ENCODE measurements at regions not wholly inside any gene's neighbourhood (a gene's known extent, or its start where the extent isn't known, plus 50 kb on each side); places are given as distances from the start of the nearest gene placed in this dataset.

DNA sequence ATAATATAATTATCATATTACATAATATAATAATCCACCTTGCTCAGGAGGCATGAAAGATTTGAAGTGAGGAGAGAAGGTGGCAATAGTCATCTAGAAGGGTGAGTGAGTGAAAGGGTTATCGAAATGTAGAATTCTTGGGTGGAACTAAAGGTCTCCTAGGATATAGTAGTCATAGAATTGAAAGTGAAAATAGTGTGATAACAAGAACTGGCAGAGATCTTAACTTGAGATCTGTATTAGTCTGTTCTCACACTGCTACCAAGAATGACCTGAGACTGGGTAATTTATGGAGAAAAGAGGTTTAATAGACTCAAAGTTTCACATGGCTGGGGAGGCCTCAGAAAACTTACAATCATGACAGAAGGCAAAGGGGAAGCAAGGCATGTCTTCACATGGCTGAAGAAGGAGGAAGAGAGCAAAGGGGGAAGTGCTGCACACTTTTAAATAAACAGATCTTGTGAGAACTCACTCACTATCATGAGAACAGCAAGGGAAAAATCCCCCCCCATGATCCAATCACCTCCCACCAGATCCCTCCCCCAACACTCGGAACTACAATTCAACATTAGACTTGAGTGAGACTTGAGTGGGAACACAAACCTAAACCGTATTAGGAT lies 351.5 kb downstream of the NR4A2 start:
- no peaks in the 10 kb centered on the region; the same call in 1 of the 2 replicates for H3K23me2 ChIP-seq (ENCODE audit: low read depth, low read length)
- no peaks in the 10 kb centered on the region for H3K4me1 ChIP-seq (replicated peaks in 1 of 4; ENCODE audit: control insufficient read depth in 3 of 4, insufficient read depth in 4 of 4, low read length in 3 of 4)
- no peak overlapping the region for H3K4me2 ChIP-seq (ENCODE audit: insufficient read depth in 1 of 2, low read depth in 2 of 2, low read length in 2 of 2)
- no peaks in the 10 kb centered on the region for H3K79me1 ChIP-seq (ENCODE audit: low read depth, low read length)
- H3K14ac ChIP-seq (ENCODE audit: insufficient read length): no peak overlapping the region
- H3K27ac ChIP-seq (ENCODE audit: low read depth, low read length): no peak overlapping the region
- ChIA-PET CTCF (ENCODE audit: partially characterized antibody) (no interaction called here), POLR2A (ENCODE audit: partially characterized antibody) (no interaction called here)
- H2BK120ac ChIP-seq (replicated peaks; ENCODE audit: low read depth, low read length): no peak overlapping the region
- H2BK12ac ChIP-seq (ENCODE audit: low read depth, low read length): no peak overlapping the region
- no peak overlapping the region for H2AFZ ChIP-seq (ENCODE audit: low read length)
- H2BK20ac ChIP-seq (ENCODE audit: low read length): no peak overlapping the region
- no peaks in the 10 kb centered on the region for H3K79me2 ChIP-seq (ENCODE audit: control insufficient read depth in 1 of 2, insufficient read depth in 2 of 2, low read length in 2 of 2)
- no peak overlapping the region for H2BK15ac ChIP-seq (ENCODE audit: low read length)
- no peak overlapping the region for H3K9ac ChIP-seq (replicated peaks in 1 of 4; ENCODE audit: extremely low read depth in 1 of 4, low read depth in 3 of 4, low read length in 3 of 4)
- no peak overlapping the region for H2AK5ac ChIP-seq (ENCODE audit: low read depth, low read length)
- no peak overlapping the region for H3K4me3 ChIP-seq (ENCODE audit: extremely low read depth in 1 of 4, insufficient read depth in 2 of 4, low read depth in 3 of 4, low read length in 4 of 4)
- H3K18ac ChIP-seq (ENCODE audit: extremely low read depth, low read length): no peak overlapping the region
- no peak overlapping the region for H2BK5ac ChIP-seq (ENCODE audit: low read depth, low read length)
- no peak overlapping the region for H3K56ac ChIP-seq (replicated peaks; ENCODE audit: insufficient read length, low read depth, low read length)
- FAIRE-seq (no peak), DNase-seq (ENCODE audit: low read depth in 1 of 2, low spot score in 2 of 2) (no peak)
- no peak overlapping the region for H4K91ac ChIP-seq (replicated peaks; ENCODE audit: insufficient read length, low read length)
- H3K27me3 ChIP-seq (replicated peaks in 1 of 4; ENCODE audit: control insufficient read depth in 3 of 4, extremely low read depth in 1 of 4, insufficient read depth in 3 of 4, low read length in 3 of 4): no peaks in the 10 kb centered on the region
- no peak overlapping the region for H4K5ac ChIP-seq (ENCODE audit: insufficient read length, low read depth, low read length)
- no peaks in the 10 kb centered on the region for H3K9me3 ChIP-seq (ENCODE audit: insufficient read depth in 2 of 2, low read depth in 1 of 2, low read length in 1 of 2)
- no peak overlapping the region for H3K23ac ChIP-seq (ENCODE audit: insufficient read length)
- no peak overlapping the region for H4K8ac ChIP-seq (ENCODE audit: extremely low read depth, insufficient read depth, low read length)
- no peaks in the 10 kb centered on the region for H4K20me1 ChIP-seq (replicated peaks in 1 of 2; ENCODE audit: control insufficient read depth in 1 of 2, insufficient read depth in 2 of 2, low read length in 2 of 2)
- no peaks in the 10 kb centered on the region for H3K36me3 ChIP-seq (ENCODE audit: control insufficient read depth in 2 of 4, insufficient read depth in 4 of 4, low read length in 3 of 4)
- WGBS, 2 experiments (ENCODE audit: extremely low coverage in 1 of 2, insufficient coverage in 1 of 2, insufficient read length in 1 of 2, insufficient replicate concordance in 2 of 2, low coverage in 1 of 2, low lambda C conversion rate in 2 of 2, missing lambda C conversion rate in 1 of 2): 89% methylated on average over 3 of the region's 3 CpGs; no CpG with 5 or more reads in 1 of the 2 experiments
- H3K4ac ChIP-seq (replicated peaks; ENCODE audit: insufficient read length, low read depth, low read length): no peak overlapping the region
- TF ChIP-seq TBP (IDR thresholded peaks at IDR 0.05; ENCODE audit: low read depth, low read length): no peak
- no peak for TF ChIP-seq NANOG (IDR thresholded peaks at IDR 0.05; ENCODE audit: insufficient read depth, low read depth, low read length, poor library complexity, severe bottlenecking)

Data from H1 (cell line).